HCT116 (cell line): ENCODE measurements at regions not wholly inside any gene's neighbourhood (a gene's known extent, or its start where the extent isn't known, plus 50 kb on each side); places are given as distances from the start of the nearest gene placed in this dataset.

Source experiments
- ATAC-seq: fragments of 200-7000 bp; cut with Tn5 transposase; 2 replicates; pipeline ENCODE4 v1.9.1; 2020; ENCODE audit warnings: mild to moderate bottlenecking, moderate library complexity
- BruUV-seq: library from RNA; stranded (reverse); fragments of 400-500 nt; replicated peaks from 2 replicates; lab custom pipeline; 2021; lab: Mats Ljungman, UMichigan
- CTCF ChIA-PET: fragments of 300-600 bp; sonication (Branson Sonifier 250); formaldehyde crosslinking; loops from one replicate; lab custom pipeline; 2021; ENCODE audit warnings: antibody characterized with exemption; lab: Charles Lee
- POLR2A ChIA-PET: fragments of 300-600, 350-600 bp; sonication (Branson Sonifier 250); formaldehyde crosslinking; loops from one replicate; lab custom pipeline; 2021; ENCODE audit warnings: antibody characterized with exemption; lab: Charles Lee
- RAD21 ChIA-PET, 2 experiments: fragments of 300-600 bp; sonication (Branson Sonifier 250); formaldehyde crosslinking; loops; one replicate each; lab custom pipeline; 2023; ENCODE audit warnings: low total read pairs in 2 of 2; ENCODE audit not compliant: uncharacterized antibody in 2 of 2, unreplicated experiment in 2 of 2, low non-redundant PET in 1 of 2; lab: Charles Lee
- DNase-seq: peaks from one replicate; pipeline ENCODE4 v3.0.0-alpha.2; 2010; ENCODE audit warnings: low read depth, low spot score
- H2AFZ ChIP-seq: fragments of 200-600 bp; shearing (Covaris generic), sonication (generic); 2 replicates; pipeline ENCODE4 v1.6.1; 2017; ENCODE audit warnings: low read depth, mixed run types, mixed read lengths, antibody characterized with exemption, low read length; ENCODE audit not compliant: poor library complexity, severe bottlenecking
- H3K27ac ChIP-seq: 2 replicates; pipeline ENCODE4 v1.5.1; 2012; ENCODE audit warnings: low read depth, low read length
- H3K27me3 ChIP-seq: fragments of 200-600 bp; sonication (generic); 2 replicates; pipeline ENCODE4 v1.6.1; 2016; ENCODE audit warnings: mixed run types, low read length, mixed read lengths; ENCODE audit not compliant: insufficient read depth
- H3K36me3 ChIP-seq, 2 experiments: fragments of 200-500 bp in 1 of 2; fragments of 200-600 bp in 1 of 2; sonication (Bioruptor generic) in 1 of 2; sonication (generic) in 1 of 2; 2 replicates each; pipeline versions ENCODE4 v1.5.1 to v1.6.1; 2014 to 2016; ENCODE audit warnings: low read length in 2 of 2, inconsistent platforms in 1 of 2, mixed read lengths in 1 of 2, mixed run types in 1 of 2; ENCODE audit not compliant: insufficient read depth in 2 of 2, control insufficient read depth in 1 of 2
- H3K4me1 ChIP-seq, 2 experiments: fragments of 200-600 bp in 1 of 2; sonication (generic) in 1 of 2; 2 replicates each; pipeline versions ENCODE4 v1.5.1 to v1.6.1; 2012 to 2017; ENCODE audit warnings: low read length in 2 of 2, inconsistent platforms in 1 of 2, mild to moderate bottlenecking in 1 of 2, mixed read lengths in 1 of 2, mixed run types in 1 of 2, moderate library complexity in 1 of 2; ENCODE audit not compliant: insufficient read depth in 2 of 2, control insufficient read depth in 1 of 2
- H3K4me2 ChIP-seq: fragments of 200-600 bp; sonication (generic); 2 replicates; pipeline ENCODE4 v1.6.1; 2017; ENCODE audit warnings: mixed run types, low read length, mixed read lengths
- H3K4me3 ChIP-seq, 2 experiments: fragments of 200-600 bp in 1 of 2; sonication (generic) in 1 of 2; replicated peaks in 1 of 2; 2 replicates each; pipeline ENCODE4 v1.5.1; 2011 to 2016; ENCODE audit warnings: low read length in 2 of 2, control low read depth in 1 of 2, low read depth in 1 of 2, mild to moderate bottlenecking in 1 of 2, mixed read lengths in 1 of 2, mixed run types in 1 of 2
- H3K79me2 ChIP-seq: fragments of 200-600 bp; sonication (generic); 2 replicates; pipeline ENCODE4 v1.6.1; 2017; ENCODE audit warnings: mild to moderate bottlenecking, mixed run types, low read length, moderate library complexity, mixed read lengths; ENCODE audit not compliant: insufficient read depth
- H3K9ac ChIP-seq: fragments of 200-600 bp; sonication (generic); 2 replicates; pipeline ENCODE4 v1.6.1; 2016; ENCODE audit warnings: low read length, mixed read lengths
- H3K9me2 ChIP-seq: fragments of 200-600 bp; sonication (generic), shearing (Covaris generic); 2 replicates; pipeline ENCODE4 v1.6.1; 2017; ENCODE audit warnings: mixed run types, mild to moderate bottlenecking, moderate library complexity; ENCODE audit not compliant: insufficient read depth
- H3K9me3 ChIP-seq, 2 experiments: fragments of 200-500 bp in 1 of 2; fragments of 200-600 bp in 1 of 2; sonication (Bioruptor generic) in 1 of 2; sonication (generic) in 1 of 2; 2 replicates each; pipeline ENCODE4 v1.6.1; 2014 to 2017; ENCODE audit warnings: low read length in 2 of 2, mixed read lengths in 2 of 2, inconsistent platforms in 1 of 2, low read depth in 1 of 2, mild to moderate bottlenecking in 1 of 2, mixed run types in 1 of 2, moderate library complexity in 1 of 2; ENCODE audit not compliant: control insufficient read depth in 1 of 2, insufficient read depth in 1 of 2
- H4K20me1 ChIP-seq: fragments of 200-600 bp; sonication (generic), shearing (Covaris generic); 2 replicates; pipeline ENCODE4 v1.6.1; 2017; ENCODE audit warnings: mixed run types, mild to moderate bottlenecking, moderate library complexity; ENCODE audit not compliant: insufficient read depth
- CBX3 ChIP-seq: IDR thresholded peaks from 2 replicates; pipeline ENCODE4 v1.6.1; 2012; ENCODE audit warnings: low read depth
- CEBPB ChIP-seq: IDR thresholded peaks from 2 replicates; pipeline ENCODE4 v1.6.1; 2012; ENCODE audit warnings: low read depth
- EGR1 ChIP-seq: IDR thresholded peaks from 2 replicates; pipeline ENCODE4 v1.6.1; 2012; ENCODE audit warnings: low read depth
- ELF1 ChIP-seq: IDR thresholded peaks from 2 replicates; pipeline ENCODE4 v1.6.1; 2012; ENCODE audit warnings: low read depth, borderline replicate concordance
- EZH2 ChIP-seq: fragments of 200-600 bp; sonication (generic); IDR thresholded peaks from 2 replicates; pipeline ENCODE4 v1.6.1; 2017; ENCODE audit warnings: antibody characterized with exemption, mixed run types
- EZH2phosphoT487 ChIP-seq: fragments of 200-600 bp; IDR thresholded peaks from 2 replicates; pipeline ENCODE4 v1.6.1; 2018; ENCODE audit warnings: antibody characterized with exemption, borderline replicate concordance
- FOSL1 ChIP-seq: IDR thresholded peaks from 2 replicates; pipeline ENCODE4 v1.6.1; 2012; ENCODE audit warnings: low read depth
- POLR2A ChIP-seq: IDR thresholded peaks from 2 replicates; pipeline ENCODE4 v1.7.0; 2011; ENCODE audit warnings: borderline replicate concordance; ENCODE audit not compliant: insufficient read depth, insufficient read length; ENCODE audit errors: extremely low read depth
- POLR2AphosphoS5 ChIP-seq: IDR thresholded peaks from 2 replicates; pipeline ENCODE4 v1.6.1; 2011; ENCODE audit warnings: mild to moderate bottlenecking, low read depth, low read length, moderate library complexity
- RAD21 ChIP-seq: IDR thresholded peaks from 2 replicates; pipeline ENCODE4 v1.6.1; 2012; ENCODE audit warnings: low read depth, mild to moderate bottlenecking
- SRF ChIP-seq: IDR thresholded peaks from 2 replicates; pipeline ENCODE4 v1.6.1; 2012; ENCODE audit warnings: low read depth
- TCF7L2 ChIP-seq: IDR thresholded peaks from 2 replicates; pipeline ENCODE4 v1.7.0; 2011; ENCODE audit warnings: borderline replicate concordance, inconsistent platforms; ENCODE audit not compliant: insufficient read depth, insufficient read length; ENCODE audit errors: extremely low read depth
- YY1 ChIP-seq: IDR thresholded peaks from 2 replicates; pipeline ENCODE4 v1.6.1; 2011; ENCODE audit warnings: low read length, low read depth, moderate library complexity, mild to moderate bottlenecking; ENCODE audit not compliant: insufficient replicate concordance; ENCODE audit errors: extremely low read depth
- ZFX ChIP-seq: fragments of 450-650 bp; IDR thresholded peaks from 2 replicates; pipeline ENCODE4 v1.6.1; 2017
- ZNF274 ChIP-seq: fragments of 200-500 bp; sonication (Bioruptor generic); IDR thresholded peaks from 2 replicates; pipeline ENCODE4 v1.6.1; 2014; ENCODE audit warnings: mild to moderate bottlenecking, low read depth, low read length, inconsistent platforms
- intact Hi-C: fragments of 100-400 bp; cut with micrococcal nuclease; formaldehyde crosslinking; loops from 2 replicates; pipeline ENCODE4 v1.10.0; 2022
- TF ChIP-seq, protein P1 (sequence below): IDR thresholded peaks from 2 replicates; pipeline ENCODE4 v1.6.1; 2012; ENCODE audit warnings: low read depth
- TF ChIP-seq, protein P2 (sequence below), 3 experiments: fragments of 200-600 bp in 1 of 3; sonication (generic) in 1 of 3; IDR thresholded peaks in 2 of 3; conservative IDR thresholded peaks in 1 of 3; 2 replicates each; pipeline ENCODE4 v1.5.1; 2012 to 2017; ENCODE audit warnings: low read depth in 2 of 3, low read length in 2 of 3, antibody characterized with exemption in 1 of 3, borderline replicate concordance in 1 of 3, control low read depth in 1 of 3, mild to moderate bottlenecking in 1 of 3, mixed read lengths in 1 of 3, mixed run types in 1 of 3, moderate library complexity in 1 of 3; ENCODE audit not compliant: insufficient read depth in 1 of 3

DNA sequence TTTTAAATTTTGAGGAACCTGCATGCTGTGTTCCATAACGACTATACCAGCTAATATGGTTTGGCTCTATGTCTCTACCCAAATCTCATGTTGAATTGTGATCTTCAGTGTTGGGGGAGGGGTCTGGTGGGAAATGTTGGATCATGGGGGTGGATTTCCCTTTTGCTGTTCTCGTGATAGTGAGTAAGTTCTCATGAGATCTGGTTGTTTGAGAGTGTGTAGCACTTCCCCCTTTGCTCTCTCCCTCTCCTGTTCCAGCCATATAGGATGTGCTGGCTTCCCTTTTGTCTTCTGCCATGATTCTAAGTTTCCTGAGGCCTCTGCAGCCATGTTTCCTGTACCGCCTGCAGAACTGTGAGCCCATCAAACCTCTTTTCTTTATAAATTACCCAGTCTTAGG, 61.8 kb upstream of the NEDD9 start (continued):
- TF ChIP-seq, protein P1, sequence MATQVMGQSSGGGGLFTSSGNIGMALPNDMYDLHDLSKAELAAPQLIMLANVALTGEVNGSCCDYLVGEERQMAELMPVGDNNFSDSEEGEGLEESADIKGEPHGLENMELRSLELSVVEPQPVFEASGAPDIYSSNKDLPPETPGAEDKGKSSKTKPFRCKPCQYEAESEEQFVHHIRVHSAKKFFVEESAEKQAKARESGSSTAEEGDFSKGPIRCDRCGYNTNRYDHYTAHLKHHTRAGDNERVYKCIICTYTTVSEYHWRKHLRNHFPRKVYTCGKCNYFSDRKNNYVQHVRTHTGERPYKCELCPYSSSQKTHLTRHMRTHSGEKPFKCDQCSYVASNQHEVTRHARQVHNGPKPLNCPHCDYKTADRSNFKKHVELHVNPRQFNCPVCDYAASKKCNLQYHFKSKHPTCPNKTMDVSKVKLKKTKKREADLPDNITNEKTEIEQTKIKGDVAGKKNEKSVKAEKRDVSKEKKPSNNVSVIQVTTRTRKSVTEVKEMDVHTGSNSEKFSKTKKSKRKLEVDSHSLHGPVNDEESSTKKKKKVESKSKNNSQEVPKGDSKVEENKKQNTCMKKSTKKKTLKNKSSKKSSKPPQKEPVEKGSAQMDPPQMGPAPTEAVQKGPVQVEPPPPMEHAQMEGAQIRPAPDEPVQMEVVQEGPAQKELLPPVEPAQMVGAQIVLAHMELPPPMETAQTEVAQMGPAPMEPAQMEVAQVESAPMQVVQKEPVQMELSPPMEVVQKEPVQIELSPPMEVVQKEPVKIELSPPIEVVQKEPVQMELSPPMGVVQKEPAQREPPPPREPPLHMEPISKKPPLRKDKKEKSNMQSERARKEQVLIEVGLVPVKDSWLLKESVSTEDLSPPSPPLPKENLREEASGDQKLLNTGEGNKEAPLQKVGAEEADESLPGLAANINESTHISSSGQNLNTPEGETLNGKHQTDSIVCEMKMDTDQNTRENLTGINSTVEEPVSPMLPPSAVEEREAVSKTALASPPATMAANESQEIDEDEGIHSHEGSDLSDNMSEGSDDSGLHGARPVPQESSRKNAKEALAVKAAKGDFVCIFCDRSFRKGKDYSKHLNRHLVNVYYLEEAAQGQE, result no peak
- TF ChIP-seq RAD21, result no peak
- TF ChIP-seq, all 23 proteins: peak for 0

DNA sequence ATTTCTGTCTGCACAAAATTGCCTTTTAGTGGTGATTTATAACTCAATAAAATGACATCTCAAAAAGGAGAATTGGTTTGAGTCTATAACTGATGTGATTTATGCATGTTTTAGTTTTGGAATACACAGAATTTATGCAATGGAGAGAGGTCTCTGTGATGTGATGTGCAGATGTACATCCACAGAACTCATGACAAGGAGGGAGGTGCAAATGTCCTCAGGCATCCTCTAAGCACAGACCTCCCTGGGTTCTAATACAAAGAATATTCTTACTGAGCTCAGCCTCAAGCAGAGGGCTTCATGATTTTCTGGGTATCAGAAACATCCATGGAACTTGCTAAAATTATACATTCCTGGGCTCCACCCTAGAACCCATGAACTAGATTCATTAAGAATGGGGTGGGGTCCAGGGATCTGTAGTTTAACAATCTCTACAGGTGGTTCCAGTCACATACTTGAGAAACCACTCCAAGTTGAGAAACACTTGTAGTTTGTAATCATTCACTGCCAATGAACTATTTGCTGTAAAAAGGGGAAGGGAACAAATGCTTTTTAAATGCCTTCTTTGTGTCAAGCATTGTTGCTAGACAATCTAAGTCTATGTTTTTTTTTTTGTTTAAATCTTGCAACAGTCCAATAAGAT, 60.2 kb upstream of the NEDD9 start:
- no peak overlapping the region for H3K27ac ChIP-seq
- H3K4me2 ChIP-seq, result no peak overlapping the region
- RAD21 ChIA-PET, result no interaction called here
- ATAC-seq, result no peak
- H3K9ac ChIP-seq, result no peak overlapping the region
- no peak for DNase-seq
- H3K9me2 ChIP-seq, result no peaks in the 10 kb centered on the region
- H4K20me1 ChIP-seq, result no peaks in the 10 kb centered on the region
- intact Hi-C loops, result no loop called here
- H3K4me3 ChIP-seq, result no peak overlapping the region
- H3K4me1 ChIP-seq, result no peaks in the 10 kb centered on the region
- H2AFZ ChIP-seq, result no peak overlapping the region
- no TSS peak for BruUV-seq
- POLR2A ChIA-PET, result no interaction called here
- no peaks in the 10 kb centered on the region for H3K79me2 ChIP-seq
- no peaks in the 10 kb centered on the region for H3K36me3 ChIP-seq
- CTCF ChIA-PET, result no interaction called here
- no peaks in the 10 kb centered on the region for H3K9me3 ChIP-seq
- no peaks in the 10 kb centered on the region for H3K27me3 ChIP-seq
- TF ChIP-seq, protein P2, sequence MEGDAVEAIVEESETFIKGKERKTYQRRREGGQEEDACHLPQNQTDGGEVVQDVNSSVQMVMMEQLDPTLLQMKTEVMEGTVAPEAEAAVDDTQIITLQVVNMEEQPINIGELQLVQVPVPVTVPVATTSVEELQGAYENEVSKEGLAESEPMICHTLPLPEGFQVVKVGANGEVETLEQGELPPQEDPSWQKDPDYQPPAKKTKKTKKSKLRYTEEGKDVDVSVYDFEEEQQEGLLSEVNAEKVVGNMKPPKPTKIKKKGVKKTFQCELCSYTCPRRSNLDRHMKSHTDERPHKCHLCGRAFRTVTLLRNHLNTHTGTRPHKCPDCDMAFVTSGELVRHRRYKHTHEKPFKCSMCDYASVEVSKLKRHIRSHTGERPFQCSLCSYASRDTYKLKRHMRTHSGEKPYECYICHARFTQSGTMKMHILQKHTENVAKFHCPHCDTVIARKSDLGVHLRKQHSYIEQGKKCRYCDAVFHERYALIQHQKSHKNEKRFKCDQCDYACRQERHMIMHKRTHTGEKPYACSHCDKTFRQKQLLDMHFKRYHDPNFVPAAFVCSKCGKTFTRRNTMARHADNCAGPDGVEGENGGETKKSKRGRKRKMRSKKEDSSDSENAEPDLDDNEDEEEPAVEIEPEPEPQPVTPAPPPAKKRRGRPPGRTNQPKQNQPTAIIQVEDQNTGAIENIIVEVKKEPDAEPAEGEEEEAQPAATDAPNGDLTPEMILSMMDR (IDR thresholded peaks at IDR 0.05 in 2 of 3, conservative IDR thresholded peaks at IDR 0.05 in 1 of 3; ENCODE audit: borderline replicate concordance in 1 of 3, insufficient read depth in 1 of 3, low read depth in 2 of 3, low read length in 2 of 3), result no peak
- TF ChIP-seq TCF7L2, result no peak
- no peak for TF ChIP-seq ZFX
- TF ChIP-seq FOSL1, result no peak
- no peak for TF ChIP-seq SRF
- no peak for TF ChIP-seq ZNF274
- TF ChIP-seq POLR2A, result no peak
- TF ChIP-seq YY1, result no peak
- no peak for TF ChIP-seq ELF1
- no peak for TF ChIP-seq CEBPB
- no peak for TF ChIP-seq EZH2
- TF ChIP-seq EZH2phosphoT487, result no peak
- TF ChIP-seq, protein P1, result no peak
- no peak for TF ChIP-seq CBX3
- TF ChIP-seq POLR2AphosphoS5, result no peak
- TF ChIP-seq EGR1, result no peak
